HEK293T (cell line): ENCODE measurements at regions not wholly inside any gene's neighbourhood (a gene's known extent, or its start where the extent isn't known, plus 50 kb on each side); places are given as distances from the start of the nearest gene placed in this dataset.

Experiments used
- ARNT ChIP-seq: fragments of 450-650 bp; IDR thresholded peaks from 2 replicates; pipeline ENCODE4 v1.6.1; 2017; ENCODE audit warnings: mild to moderate bottlenecking
- BHLHE40 ChIP-seq: fragments of 450-650 bp; IDR thresholded peaks from 2 replicates; pipeline ENCODE4 v1.6.1; 2016; ENCODE audit warnings: mild to moderate bottlenecking, moderate library complexity, borderline replicate concordance
- FOXA1 ChIP-seq: fragments of 450-650 bp; IDR thresholded peaks from 2 replicates; pipeline ENCODE4 v1.6.1; 2016; ENCODE audit warnings: mild to moderate bottlenecking
- FOXK2 ChIP-seq: fragments of 450-650 bp; IDR thresholded peaks from 2 replicates; pipeline ENCODE4 v1.6.1; 2016; ENCODE audit warnings: mild to moderate bottlenecking
- FOXM1 ChIP-seq: fragments of 450-650 bp; IDR thresholded peaks from 2 replicates; pipeline ENCODE4 v1.6.1; 2017; ENCODE audit warnings: mild to moderate bottlenecking, borderline replicate concordance
- LEF1 ChIP-seq: fragments of 450-650 bp; IDR thresholded peaks from 2 replicates; pipeline ENCODE4 v1.6.1; 2017; ENCODE audit warnings: mild to moderate bottlenecking, borderline replicate concordance
- NFRKB ChIP-seq: fragments of 450-650 bp; IDR thresholded peaks from 2 replicates; pipeline ENCODE4 v1.6.1; 2016; ENCODE audit warnings: mild to moderate bottlenecking, moderate library complexity
- SP1 ChIP-seq: fragments of 450-650 bp; IDR thresholded peaks from 2 replicates; pipeline ENCODE4 v1.6.1; 2017
- SUZ12 ChIP-seq: fragments of 450-650 bp; IDR thresholded peaks from 2 replicates; pipeline ENCODE4 v1.6.1; 2016; ENCODE audit warnings: mild to moderate bottlenecking
- TARDBP ChIP-seq: fragments of 450-650 bp; IDR thresholded peaks from 2 replicates; pipeline ENCODE4 v1.6.1; 2016
- TF ChIP-seq, protein P1 (sequence below): fragments of 450-650 bp; IDR thresholded peaks from 2 replicates; pipeline ENCODE4 v1.6.1; 2016

DNA sequence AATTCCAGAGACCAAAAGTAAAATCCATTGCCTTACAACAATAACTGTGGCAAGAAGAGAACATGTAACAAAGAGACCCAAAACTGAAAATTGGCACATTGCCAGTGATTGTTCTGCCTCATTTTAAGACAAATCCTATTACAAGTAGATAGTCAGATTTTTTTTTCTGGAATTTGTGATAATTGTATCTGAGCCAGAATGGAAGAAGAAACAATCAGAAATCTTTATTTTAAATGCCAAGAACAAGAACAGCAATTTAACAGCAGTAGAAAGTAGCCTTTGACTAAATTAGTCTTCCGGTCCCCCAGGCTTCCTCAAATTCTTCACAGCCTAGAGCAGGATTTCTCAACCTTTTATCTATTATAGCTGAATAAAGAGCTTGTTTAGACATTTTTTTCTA, 106.7 kb upstream of the PTPN3 start:
- TF ChIP-seq LEF1 (no peak), ARNT (no peak), SUZ12 (no peak), TARDBP (no peak), FOXM1 (no peak), BHLHE40 (no peak), FOXA1 (no peak), FOXK2 (no peak), SP1 (no peak), NFRKB (no peak)
- TF ChIP-seq, protein P1, sequence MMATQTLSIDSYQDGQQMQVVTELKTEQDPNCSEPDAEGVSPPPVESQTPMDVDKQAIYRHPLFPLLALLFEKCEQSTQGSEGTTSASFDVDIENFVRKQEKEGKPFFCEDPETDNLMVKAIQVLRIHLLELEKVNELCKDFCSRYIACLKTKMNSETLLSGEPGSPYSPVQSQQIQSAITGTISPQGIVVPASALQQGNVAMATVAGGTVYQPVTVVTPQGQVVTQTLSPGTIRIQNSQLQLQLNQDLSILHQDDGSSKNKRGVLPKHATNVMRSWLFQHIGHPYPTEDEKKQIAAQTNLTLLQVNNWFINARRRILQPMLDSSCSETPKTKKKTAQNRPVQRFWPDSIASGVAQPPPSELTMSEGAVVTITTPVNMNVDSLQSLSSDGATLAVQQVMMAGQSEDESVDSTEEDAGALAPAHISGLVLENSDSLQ = no peak
